ENCODE measurements at regions not wholly inside any gene's neighbourhood (a gene's known extent, or its start where the extent isn't known, plus 50 kb on each side); places are given as distances from the start of the nearest gene placed in this dataset.

GRCh38 chr6:156046841-156047449, 591.3 kb upstream of the NOX3 start:
- TF ChIP-seq, protein P1, sequence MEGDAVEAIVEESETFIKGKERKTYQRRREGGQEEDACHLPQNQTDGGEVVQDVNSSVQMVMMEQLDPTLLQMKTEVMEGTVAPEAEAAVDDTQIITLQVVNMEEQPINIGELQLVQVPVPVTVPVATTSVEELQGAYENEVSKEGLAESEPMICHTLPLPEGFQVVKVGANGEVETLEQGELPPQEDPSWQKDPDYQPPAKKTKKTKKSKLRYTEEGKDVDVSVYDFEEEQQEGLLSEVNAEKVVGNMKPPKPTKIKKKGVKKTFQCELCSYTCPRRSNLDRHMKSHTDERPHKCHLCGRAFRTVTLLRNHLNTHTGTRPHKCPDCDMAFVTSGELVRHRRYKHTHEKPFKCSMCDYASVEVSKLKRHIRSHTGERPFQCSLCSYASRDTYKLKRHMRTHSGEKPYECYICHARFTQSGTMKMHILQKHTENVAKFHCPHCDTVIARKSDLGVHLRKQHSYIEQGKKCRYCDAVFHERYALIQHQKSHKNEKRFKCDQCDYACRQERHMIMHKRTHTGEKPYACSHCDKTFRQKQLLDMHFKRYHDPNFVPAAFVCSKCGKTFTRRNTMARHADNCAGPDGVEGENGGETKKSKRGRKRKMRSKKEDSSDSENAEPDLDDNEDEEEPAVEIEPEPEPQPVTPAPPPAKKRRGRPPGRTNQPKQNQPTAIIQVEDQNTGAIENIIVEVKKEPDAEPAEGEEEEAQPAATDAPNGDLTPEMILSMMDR (IDR thresholded peaks at IDR 0.05), result no peak
- TF ChIP-seq POLR2A (IDR thresholded peaks at IDR 0.05), result no peak

Data from body of pancreas (tissue), 4 donors.